PC-3 (cell line): ENCODE measurements at regions not wholly inside any gene's neighbourhood (a gene's known extent, or its start where the extent isn't known, plus 50 kb on each side); places are given as distances from the start of the nearest gene placed in this dataset.
"Not testable (repeated sequence)": the region's sequence is repeated elsewhere in the genome, so short reads cannot be mapped to it uniquely, and the experiment has no call there.

Source experiments
- EZH2phosphoT487 ChIP-seq: fragments of 300-600 bp; sonication (generic); IDR thresholded peaks from 2 replicates; pipeline ENCODE4 v1.6.1; 2018; ENCODE audit warnings: mild to moderate bottlenecking, antibody characterized with exemption, low read length, borderline replicate concordance
- TF ChIP-seq, protein P1 (sequence below): fragments of 300-600 bp; sonication (generic); conservative IDR thresholded peaks from 2 replicates; pipeline ENCODE4 v1.5.1; 2017; ENCODE audit warnings: antibody characterized with exemption, low read depth, mild to moderate bottlenecking, low read length

DNA sequence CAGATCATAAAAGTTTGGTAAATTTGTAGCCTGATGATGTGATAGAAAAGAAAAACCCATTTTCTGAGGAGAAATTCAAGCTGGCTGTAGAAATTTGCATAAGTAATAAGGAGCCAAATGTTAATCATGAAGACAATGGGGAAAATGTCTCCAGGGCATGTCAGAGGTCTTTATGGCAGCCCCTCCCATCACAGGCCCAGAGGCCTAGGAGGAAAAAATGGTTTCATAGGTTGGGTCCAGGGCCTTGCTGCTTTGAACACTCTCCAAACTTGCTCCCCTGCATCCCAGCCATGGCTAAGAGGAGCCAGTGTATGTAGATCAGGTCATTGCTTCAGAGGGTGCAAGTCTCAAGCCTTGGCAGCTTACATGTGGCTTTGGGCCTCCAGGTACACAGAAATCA, 903.9 kb upstream of the ADAMTS5 start:
- TF ChIP-seq, protein P1, sequence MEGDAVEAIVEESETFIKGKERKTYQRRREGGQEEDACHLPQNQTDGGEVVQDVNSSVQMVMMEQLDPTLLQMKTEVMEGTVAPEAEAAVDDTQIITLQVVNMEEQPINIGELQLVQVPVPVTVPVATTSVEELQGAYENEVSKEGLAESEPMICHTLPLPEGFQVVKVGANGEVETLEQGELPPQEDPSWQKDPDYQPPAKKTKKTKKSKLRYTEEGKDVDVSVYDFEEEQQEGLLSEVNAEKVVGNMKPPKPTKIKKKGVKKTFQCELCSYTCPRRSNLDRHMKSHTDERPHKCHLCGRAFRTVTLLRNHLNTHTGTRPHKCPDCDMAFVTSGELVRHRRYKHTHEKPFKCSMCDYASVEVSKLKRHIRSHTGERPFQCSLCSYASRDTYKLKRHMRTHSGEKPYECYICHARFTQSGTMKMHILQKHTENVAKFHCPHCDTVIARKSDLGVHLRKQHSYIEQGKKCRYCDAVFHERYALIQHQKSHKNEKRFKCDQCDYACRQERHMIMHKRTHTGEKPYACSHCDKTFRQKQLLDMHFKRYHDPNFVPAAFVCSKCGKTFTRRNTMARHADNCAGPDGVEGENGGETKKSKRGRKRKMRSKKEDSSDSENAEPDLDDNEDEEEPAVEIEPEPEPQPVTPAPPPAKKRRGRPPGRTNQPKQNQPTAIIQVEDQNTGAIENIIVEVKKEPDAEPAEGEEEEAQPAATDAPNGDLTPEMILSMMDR, result not testable (repeated sequence)
- not testable (repeated sequence) for TF ChIP-seq EZH2phosphoT487
